Suprapubic skin (tissue), 4 donors: ENCODE measurements at regions not wholly inside any gene's neighbourhood (a gene's known extent, or its start where the extent isn't known, plus 50 kb on each side); places are given as distances from the start of the nearest gene placed in this dataset.

ENCODE experiments used
- DNase-seq, 2 donors: peaks; one replicate each; pipeline ENCODE4 v3.0.0-alpha.2; 2019; ENCODE audit warnings: low spot score in 2 of 2
- H3K27ac ChIP-seq: fragments of 200-600 bp; sonication (generic); one replicate; pipeline ENCODE4 v1.5.1; 2019
- H3K27me3 ChIP-seq: fragments of 200-600 bp; sonication (generic); one replicate; pipeline ENCODE4 v1.5.1; 2019
- H3K36me3 ChIP-seq: fragments of 200-600 bp; sonication (generic); one replicate; pipeline ENCODE4 v1.5.1; 2019
- H3K4me1 ChIP-seq: fragments of 200-600 bp; sonication (generic); one replicate; pipeline ENCODE4 v1.5.1; 2019
- H3K4me3 ChIP-seq: fragments of 200-600 bp; sonication (generic); one replicate; pipeline ENCODE4 v1.5.1; 2019; ENCODE audit warnings: mild to moderate bottlenecking
- H3K9me3 ChIP-seq: fragments of 200-600 bp; sonication (generic); one replicate; pipeline ENCODE4 v1.5.1; 2019
- EP300 ChIP-seq: sonication (generic); formaldehyde crosslinking; IDR thresholded peaks from one replicate; pipeline ENCODE4 v1.6.1; 2017; ENCODE audit warnings: antibody characterized with exemption
- POLR2A ChIP-seq, 2 donors: fragments of 450-650 bp; IDR thresholded peaks; one replicate each; pipeline ENCODE4 v1.6.1; 2017; ENCODE audit warnings: antibody characterized with exemption in 2 of 2, mild to moderate bottlenecking in 2 of 2, moderate library complexity in 2 of 2
- POLR2AphosphoS5 ChIP-seq, 3 donors: sonication (generic); formaldehyde crosslinking; IDR thresholded peaks; one replicate each; pipeline ENCODE4 v1.6.1; 2017; ENCODE audit warnings: antibody characterized with exemption in 3 of 3
- WGBS: methylation state at CpG from one replicate; pipeline ENCODE4 v1.1.5; 2018; 5-methylcytosine and 5-hydroxymethylcytosine counted together
- TF ChIP-seq, protein P1 (sequence below), 2 donors: fragments of 200-600 bp in 1 of 2; fragments of 450-650 bp in 1 of 2; sonication (generic) in 1 of 2; IDR thresholded peaks; one replicate each; pipeline ENCODE4 v1.5.1; 2016 to 2019; ENCODE audit warnings: antibody characterized with exemption in 2 of 2, mild to moderate bottlenecking in 1 of 2, moderate library complexity in 1 of 2

DNA sequence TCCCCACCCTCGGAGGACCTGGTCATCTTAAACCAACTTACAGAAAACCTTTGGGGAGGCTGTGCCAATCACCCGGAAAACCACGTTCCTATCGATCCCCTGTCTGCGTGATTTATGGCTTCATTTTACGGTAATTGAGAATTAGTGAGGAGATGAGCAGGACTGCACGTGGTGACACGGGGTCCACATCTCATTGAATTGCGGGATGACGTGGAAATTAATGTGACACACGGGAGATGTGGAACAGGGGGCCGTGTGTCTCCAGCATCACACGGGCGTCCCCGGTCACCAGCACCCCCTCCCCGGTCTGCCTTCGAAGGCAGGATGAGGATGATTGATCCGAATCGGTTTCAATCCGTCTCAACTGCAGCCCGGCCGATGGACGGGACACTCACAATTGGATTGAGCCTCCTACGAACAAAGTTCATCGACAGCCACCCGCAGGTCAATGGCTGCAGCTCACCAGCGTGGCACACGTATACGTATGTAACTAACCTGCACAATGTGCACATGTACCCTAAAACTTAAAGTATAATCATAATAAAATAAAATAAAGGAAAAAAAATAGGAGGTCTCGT lies 160.3 kb downstream of the SHOX start:
- Histone ChIP-seq H3K9me3 (no peaks in the 10 kb centered on the region), H3K27me3 (peaks cover 25% of the 10 kb centered on the region), H3K4me3 (no peak overlapping the region), H3K36me3 (no peaks in the 10 kb centered on the region), H3K4me1 (no peaks in the 10 kb centered on the region), H3K27ac (no peak overlapping the region)
- TF ChIP-seq POLR2AphosphoS5 (IDR thresholded peaks at IDR 0.05): no peak
- no peak for TF ChIP-seq EP300
- DNase-seq: no peak
- 28% methylated on average over 28 of the region's 30 CpGs for WGBS

DNA sequence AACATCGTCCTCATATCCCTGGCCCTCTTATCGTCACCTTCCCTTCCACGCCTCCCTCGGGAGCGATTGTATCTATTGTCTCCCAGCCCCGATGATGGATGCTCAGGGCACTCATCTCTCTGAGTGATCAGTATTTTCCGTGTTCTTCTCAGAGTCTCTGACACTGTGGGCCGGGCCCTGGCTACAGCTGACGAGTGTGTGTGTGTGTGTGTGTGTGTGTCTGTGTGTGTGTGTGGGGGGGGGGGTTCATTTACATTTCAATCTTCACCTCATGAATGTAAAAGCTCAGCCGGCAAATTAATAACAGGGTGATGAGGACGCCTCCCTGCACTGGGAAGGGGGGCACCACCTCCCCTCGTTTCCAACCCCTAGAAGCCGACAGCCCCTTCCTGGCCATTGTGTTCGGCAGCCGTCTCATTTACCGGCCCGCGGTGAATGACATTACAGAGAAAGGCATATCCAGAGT lies 159.5 kb downstream of the SHOX start:
- no peak for DNase-seq
- TF ChIP-seq POLR2A (IDR thresholded peaks at IDR 0.05) (no peak), POLR2AphosphoS5 (IDR thresholded peaks at IDR 0.05) (no peak), EP300 (no peak)
- TF ChIP-seq, protein P1, sequence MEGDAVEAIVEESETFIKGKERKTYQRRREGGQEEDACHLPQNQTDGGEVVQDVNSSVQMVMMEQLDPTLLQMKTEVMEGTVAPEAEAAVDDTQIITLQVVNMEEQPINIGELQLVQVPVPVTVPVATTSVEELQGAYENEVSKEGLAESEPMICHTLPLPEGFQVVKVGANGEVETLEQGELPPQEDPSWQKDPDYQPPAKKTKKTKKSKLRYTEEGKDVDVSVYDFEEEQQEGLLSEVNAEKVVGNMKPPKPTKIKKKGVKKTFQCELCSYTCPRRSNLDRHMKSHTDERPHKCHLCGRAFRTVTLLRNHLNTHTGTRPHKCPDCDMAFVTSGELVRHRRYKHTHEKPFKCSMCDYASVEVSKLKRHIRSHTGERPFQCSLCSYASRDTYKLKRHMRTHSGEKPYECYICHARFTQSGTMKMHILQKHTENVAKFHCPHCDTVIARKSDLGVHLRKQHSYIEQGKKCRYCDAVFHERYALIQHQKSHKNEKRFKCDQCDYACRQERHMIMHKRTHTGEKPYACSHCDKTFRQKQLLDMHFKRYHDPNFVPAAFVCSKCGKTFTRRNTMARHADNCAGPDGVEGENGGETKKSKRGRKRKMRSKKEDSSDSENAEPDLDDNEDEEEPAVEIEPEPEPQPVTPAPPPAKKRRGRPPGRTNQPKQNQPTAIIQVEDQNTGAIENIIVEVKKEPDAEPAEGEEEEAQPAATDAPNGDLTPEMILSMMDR (IDR thresholded peaks at IDR 0.05): no peak
- WGBS: 14% methylated on average over 18 of the region's 18 CpGs
- Histone ChIP-seq H3K9me3 (no peaks in the 10 kb centered on the region), H3K27me3 (peaks cover 25% of the 10 kb centered on the region), H3K4me3 (no peak overlapping the region), H3K36me3 (no peaks in the 10 kb centered on the region), H3K27ac (no peak overlapping the region), H3K4me1 (no peaks in the 10 kb centered on the region)

DNA sequence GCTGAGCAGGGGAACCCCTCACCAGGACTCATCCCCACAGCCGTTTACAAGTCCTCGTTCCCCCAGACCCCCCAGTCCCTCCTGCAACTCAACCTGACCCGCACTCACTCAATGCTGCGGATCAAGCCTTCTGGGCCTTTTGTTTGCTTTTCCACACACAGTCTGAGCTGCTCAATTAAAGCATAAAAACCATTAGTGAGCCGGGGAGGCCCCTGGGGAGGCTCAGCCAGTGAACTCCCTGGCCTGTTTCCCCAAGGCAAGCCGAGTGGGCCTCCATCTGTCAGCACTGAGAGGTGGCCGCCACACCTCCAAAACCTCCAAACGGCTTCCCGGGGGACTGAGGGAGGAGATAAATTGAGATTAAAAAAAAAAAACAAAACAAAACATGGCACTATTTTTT lies 158.5 kb downstream of the SHOX start:
- no peak overlapping the region for H3K27ac ChIP-seq
- no peaks in the 10 kb centered on the region for H3K4me1 ChIP-seq
- H3K9me3 ChIP-seq: no peaks in the 10 kb centered on the region
- H3K36me3 ChIP-seq: no peaks in the 10 kb centered on the region
- no peak for DNase-seq
- H3K4me3 ChIP-seq: no peak overlapping the region
- TF ChIP-seq POLR2AphosphoS5 (IDR thresholded peaks at IDR 0.05) (no peak), POLR2A (IDR thresholded peaks at IDR 0.05) (no peak), EP300 (no peak)
- TF ChIP-seq, protein P1 (IDR thresholded peaks at IDR 0.05): no peak
- H3K27me3 ChIP-seq: peaks cover 25% of the 10 kb centered on the region
- WGBS: 51% methylated on average over 9 of the region's 9 CpGs

DNA sequence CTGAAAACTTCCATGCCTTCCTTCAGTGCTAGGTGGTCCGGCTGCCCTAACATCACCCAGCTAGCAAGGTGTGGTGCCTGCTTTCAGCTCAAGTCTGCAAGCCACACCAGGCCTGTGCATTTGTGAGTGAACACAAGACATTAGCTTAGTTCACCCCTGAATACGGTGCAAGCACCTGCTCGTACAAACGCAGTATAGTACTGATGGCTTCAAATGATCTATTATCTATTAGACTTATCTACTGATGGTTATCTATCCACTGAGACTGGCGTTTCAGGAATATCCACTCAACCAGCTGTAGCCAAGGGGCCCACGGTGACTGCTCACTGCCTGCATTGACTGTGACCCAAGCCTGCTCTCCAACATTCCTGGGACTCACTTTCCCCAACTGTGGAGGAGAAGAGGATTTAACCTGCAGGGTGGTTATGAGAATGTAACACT lies 155.9 kb downstream of the SHOX start:
- H3K4me1 ChIP-seq: no peaks in the 10 kb centered on the region
- no peak overlapping the region for H3K27ac ChIP-seq
- no peaks in the 10 kb centered on the region for H3K9me3 ChIP-seq
- DNase-seq: no peak
- TF ChIP-seq, protein P1 (IDR thresholded peaks at IDR 0.05): no peak
- TF ChIP-seq POLR2AphosphoS5 (IDR thresholded peaks at IDR 0.05): no peak
- no peak for TF ChIP-seq POLR2A (IDR thresholded peaks at IDR 0.05)
- TF ChIP-seq EP300: no peak
- H3K36me3 ChIP-seq: no peaks in the 10 kb centered on the region
- peaks cover 20% of the 10 kb centered on the region for H3K27me3 ChIP-seq
- 47% methylated on average over 6 of the region's 6 CpGs for WGBS
- no peak overlapping the region for H3K4me3 ChIP-seq

DNA sequence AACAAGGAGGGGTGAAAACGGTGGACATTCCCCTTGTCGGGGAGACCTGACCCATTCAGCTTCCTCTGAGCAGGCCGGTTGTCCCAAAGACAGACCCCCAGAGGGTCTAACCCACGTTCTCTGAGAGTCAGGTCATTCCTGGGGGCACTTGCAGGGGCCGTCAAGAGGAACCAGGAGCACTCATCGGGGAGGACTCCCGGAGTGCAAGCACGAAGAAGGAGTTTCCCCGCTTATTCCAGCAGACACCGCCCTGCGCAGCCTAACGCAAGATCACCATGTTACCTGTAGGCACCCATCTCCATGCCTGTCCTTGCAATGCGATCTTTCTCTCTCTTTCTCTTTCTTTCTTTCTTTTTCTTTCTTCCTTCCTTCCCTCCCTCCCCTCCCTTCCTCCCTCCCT lies 154.2 kb downstream of the SHOX start:
- no peak overlapping the region for H3K4me3 ChIP-seq
- TF ChIP-seq, protein P1 (IDR thresholded peaks at IDR 0.05): no peak
- no peak for TF ChIP-seq EP300
- TF ChIP-seq POLR2AphosphoS5 (IDR thresholded peaks at IDR 0.05): no peak
- no peak for TF ChIP-seq POLR2A (IDR thresholded peaks at IDR 0.05)
- WGBS: no CpG with 5 or more reads among the region's 13 CpGs
- H3K4me1 ChIP-seq: no peaks in the 10 kb centered on the region
- no peak overlapping the region for H3K27ac ChIP-seq
- DNase-seq: no peak
- no peaks in the 10 kb centered on the region for H3K36me3 ChIP-seq
- H3K27me3 ChIP-seq: peaks cover 9% of the 10 kb centered on the region
- H3K9me3 ChIP-seq: no peaks in the 10 kb centered on the region
